Tibial nerve (tissue), 4 donors: ENCODE measurements at regions not wholly inside any gene's neighbourhood (a gene's known extent, or its start where the extent isn't known, plus 50 kb on each side); places are given as distances from the start of the nearest gene placed in this dataset.

Experiments used
- EP300 ChIP-seq, 2 donors: sonication (generic); formaldehyde crosslinking; IDR thresholded peaks; one replicate each; pipeline ENCODE4 v1.6.1; 2017; ENCODE audit warnings: antibody characterized with exemption in 2 of 2, mild to moderate bottlenecking in 1 of 2
- POLR2A ChIP-seq, 2 donors: fragments of 450-650 bp; IDR thresholded peaks; one replicate each; pipeline ENCODE4 v1.6.1; 2017; ENCODE audit warnings: antibody characterized with exemption in 2 of 2, mild to moderate bottlenecking in 2 of 2, moderate library complexity in 2 of 2
- TF ChIP-seq, protein P1 (sequence below), 5 experiments: fragments of 200-600 bp in 3 of 5; fragments of 450-650 bp in 2 of 5; sonication (generic) in 3 of 5; IDR thresholded peaks; one replicate each; pipeline ENCODE4 v1.5.1; 2016 to 2019; ENCODE audit warnings: antibody characterized with exemption in 5 of 5, mild to moderate bottlenecking in 3 of 5, moderate library complexity in 2 of 5

DNA sequence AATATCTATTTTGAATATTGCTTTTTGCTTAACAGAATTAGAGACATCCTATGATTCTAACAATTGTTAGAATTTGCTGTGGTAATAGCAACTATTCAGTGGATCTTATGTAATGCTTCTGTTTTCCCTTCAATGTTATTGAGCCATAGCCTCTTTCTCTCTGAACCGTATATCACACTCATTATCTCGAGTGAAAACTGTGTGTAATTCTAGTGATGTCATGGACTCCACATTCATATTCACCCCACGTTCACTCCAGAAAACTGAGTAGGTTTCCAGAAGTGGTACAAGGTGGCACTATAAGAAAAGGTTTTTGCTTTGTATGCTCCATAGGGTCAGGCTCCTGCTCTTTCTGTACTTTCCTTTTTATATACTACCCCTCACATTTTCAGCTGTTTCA lies 534.3 kb upstream of the PABPC4L start:
- no peak for TF ChIP-seq EP300 (IDR thresholded peaks at IDR 0.05)
- TF ChIP-seq, protein P1, sequence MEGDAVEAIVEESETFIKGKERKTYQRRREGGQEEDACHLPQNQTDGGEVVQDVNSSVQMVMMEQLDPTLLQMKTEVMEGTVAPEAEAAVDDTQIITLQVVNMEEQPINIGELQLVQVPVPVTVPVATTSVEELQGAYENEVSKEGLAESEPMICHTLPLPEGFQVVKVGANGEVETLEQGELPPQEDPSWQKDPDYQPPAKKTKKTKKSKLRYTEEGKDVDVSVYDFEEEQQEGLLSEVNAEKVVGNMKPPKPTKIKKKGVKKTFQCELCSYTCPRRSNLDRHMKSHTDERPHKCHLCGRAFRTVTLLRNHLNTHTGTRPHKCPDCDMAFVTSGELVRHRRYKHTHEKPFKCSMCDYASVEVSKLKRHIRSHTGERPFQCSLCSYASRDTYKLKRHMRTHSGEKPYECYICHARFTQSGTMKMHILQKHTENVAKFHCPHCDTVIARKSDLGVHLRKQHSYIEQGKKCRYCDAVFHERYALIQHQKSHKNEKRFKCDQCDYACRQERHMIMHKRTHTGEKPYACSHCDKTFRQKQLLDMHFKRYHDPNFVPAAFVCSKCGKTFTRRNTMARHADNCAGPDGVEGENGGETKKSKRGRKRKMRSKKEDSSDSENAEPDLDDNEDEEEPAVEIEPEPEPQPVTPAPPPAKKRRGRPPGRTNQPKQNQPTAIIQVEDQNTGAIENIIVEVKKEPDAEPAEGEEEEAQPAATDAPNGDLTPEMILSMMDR (IDR thresholded peaks at IDR 0.05): no peak
- TF ChIP-seq POLR2A (IDR thresholded peaks at IDR 0.05): no peak
